ENCODE measurements at regions not wholly inside any gene's neighbourhood (a gene's known extent, or its start where the extent isn't known, plus 50 kb on each side); places are given as distances from the start of the nearest gene placed in this dataset.
"Not testable (repeated sequence)": the region's sequence is repeated elsewhere in the genome, so short reads cannot be mapped to it uniquely, and the experiment has no call there.

DNA sequence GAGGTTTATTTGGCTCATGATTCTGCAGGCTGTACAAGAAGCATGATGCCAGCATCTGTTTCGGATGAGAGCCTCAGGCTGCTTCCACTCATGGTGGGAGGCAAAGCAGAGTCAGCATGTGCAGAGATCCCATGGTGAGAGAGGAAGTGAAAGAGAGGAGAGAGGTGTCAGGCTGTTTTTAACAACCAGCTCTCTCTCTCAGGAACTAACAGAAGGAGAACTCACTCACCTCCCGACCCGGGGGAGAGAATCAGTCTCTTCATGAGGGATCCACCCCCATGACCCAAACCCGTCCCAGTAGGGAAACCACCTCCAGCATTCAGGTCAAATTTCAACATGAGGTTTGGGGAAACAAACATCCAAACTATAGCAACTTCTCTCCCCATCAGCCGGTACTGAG lies 187.7 kb downstream of the ENC1 start:
- Mint-ChIP-seq H3K27ac (no peak overlapping the region), H3K9me3 (ENCODE audit: low read depth) (no peaks in the 10 kb centered on the region), H3K36me3 (no peaks in the 10 kb centered on the region), H3K4me3 (no peak overlapping the region), H3K27me3 (peaks cover 10% of the 10 kb centered on the region), H3K4me1 (no peaks in the 10 kb centered on the region)
- ATAC-seq (no peak), DNase-seq (no peak)
- CTCF ChIA-PET: no interaction called here

- peaks cover 4% of the 10 kb centered on the region for H3K27me3 Mint-ChIP-seq
- no peaks in the 10 kb centered on the region for H3K4me1 Mint-ChIP-seq
- H3K4me3 Mint-ChIP-seq: no peak overlapping the region
- no peak for DNase-seq
- no peak overlapping the region for H3K27ac Mint-ChIP-seq
- CTCF ChIA-PET: no interaction called here
- H3K9me3 Mint-ChIP-seq (ENCODE audit: low read depth): no peaks in the 10 kb centered on the region
- no peaks in the 10 kb centered on the region for H3K36me3 Mint-ChIP-seq
- no peak for ATAC-seq
Observed at GRCh38 chr5:74450095-74450494, 190.4 kb downstream of the ENC1 start.

GRCh38 chr5:74446725-74447241 lies 193.7 kb downstream of the ENC1 start:
- ATAC-seq (no peak), DNase-seq (no peak)
- H3K27ac Mint-ChIP-seq: no peak overlapping the region
- H3K36me3 Mint-ChIP-seq: no peaks in the 10 kb centered on the region
- H3K4me1 Mint-ChIP-seq: no peaks in the 10 kb centered on the region
- H3K27me3 Mint-ChIP-seq: no peaks in the 10 kb centered on the region
- no peak overlapping the region for H3K4me3 Mint-ChIP-seq
- CTCF ChIA-PET: interaction anchor here (1.4 kb wide), 1 partner anchor 655 kb away, joined by 3 read pairs; no protein-coding TSS in a partner anchor
- H3K9me3 Mint-ChIP-seq (ENCODE audit: low read depth): no peaks in the 10 kb centered on the region

DNA sequence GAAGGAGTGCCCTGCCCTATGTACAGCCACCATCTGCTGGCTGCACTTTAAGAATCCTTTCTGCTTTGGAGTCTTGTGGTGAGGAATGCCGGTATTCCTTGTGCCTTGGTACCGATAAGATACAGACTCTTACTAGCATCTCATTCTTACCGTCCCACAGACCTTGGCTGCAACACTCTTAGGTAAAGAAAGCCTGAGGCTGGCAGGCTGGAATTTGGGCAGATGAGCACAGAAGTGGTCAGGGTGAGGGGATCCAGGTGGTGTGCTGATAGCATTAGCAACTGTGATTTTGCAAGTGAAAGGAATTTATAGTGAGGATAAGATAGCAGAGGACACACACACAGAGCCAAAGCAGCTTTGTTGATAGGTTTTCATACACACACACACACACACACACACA lies 198.1 kb downstream of the ENC1 start:
- no peak overlapping the region for H3K27ac Mint-ChIP-seq
- no peak for ATAC-seq
- no peak for DNase-seq
- H3K36me3 Mint-ChIP-seq: no peaks in the 10 kb centered on the region
- no peaks in the 10 kb centered on the region for H3K9me3 Mint-ChIP-seq (ENCODE audit: low read depth)
- no peaks in the 10 kb centered on the region for H3K27me3 Mint-ChIP-seq
- H3K4me1 Mint-ChIP-seq: no peaks in the 10 kb centered on the region
- no peak overlapping the region for H3K4me3 Mint-ChIP-seq
- CTCF ChIA-PET: no interaction called here

DNA sequence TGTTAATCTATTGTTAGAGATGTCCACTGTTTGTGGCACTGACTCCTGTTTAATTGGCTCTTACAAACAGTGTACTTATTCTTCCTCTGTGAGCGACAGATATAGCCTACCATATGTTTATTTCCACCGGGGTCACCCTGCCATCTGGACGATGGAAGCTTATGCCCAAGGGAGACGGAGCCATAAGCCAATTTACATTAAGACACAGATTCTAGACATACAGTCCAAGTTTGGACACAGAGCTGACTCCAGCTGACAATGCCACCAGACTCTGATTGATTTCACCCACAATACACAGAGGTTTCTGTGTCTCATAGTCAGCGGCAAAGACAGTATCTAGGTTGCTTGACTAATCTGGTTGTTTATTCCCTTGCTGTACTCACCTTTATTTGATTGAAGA lies 198.9 kb downstream of the ENC1 start:
- CTCF ChIA-PET: no interaction called here
- Mint-ChIP-seq H3K36me3 (no peaks in the 10 kb centered on the region), H3K27me3 (no peaks in the 10 kb centered on the region), H3K27ac (no peak overlapping the region), H3K4me3 (no peak overlapping the region), H3K4me1 (no peaks in the 10 kb centered on the region), H3K9me3 (ENCODE audit: low read depth) (no peaks in the 10 kb centered on the region)
- DNase-seq: no peak
- ATAC-seq: no peak

- no peak for DNase-seq
Observed at GRCh38 chr5:74440341-74440740, 200.2 kb downstream of the ENC1 start.

DNA sequence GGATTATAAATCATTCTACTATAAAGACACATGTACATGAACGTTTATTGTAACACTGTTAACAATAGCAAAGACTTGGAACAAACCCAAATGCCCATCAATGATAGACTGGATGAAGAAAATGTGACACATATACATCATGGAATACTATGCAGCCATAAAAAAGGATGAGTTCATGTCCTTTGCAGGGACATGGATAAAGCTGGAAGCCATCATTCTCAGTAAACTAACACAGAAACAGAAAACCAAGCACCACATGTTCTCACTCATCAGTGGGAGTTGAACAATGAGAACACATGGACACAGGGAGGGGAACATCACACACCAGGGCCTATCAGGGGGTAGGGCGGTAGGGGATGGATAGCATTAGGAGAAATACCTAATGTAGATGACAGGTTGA lies 202.7 kb downstream of the ENC1 start:
- H3K9me3 Mint-ChIP-seq (ENCODE audit: low read depth); H3K4me3 Mint-ChIP-seq; ATAC-seq; H3K36me3 Mint-ChIP-seq; CTCF ChIA-PET; H3K4me1 Mint-ChIP-seq; H3K27ac Mint-ChIP-seq; DNase-seq: not testable (repeated sequence)
- H3K27me3 Mint-ChIP-seq: peaks cover 13% of the 10 kb centered on the region

More at GRCh38 chr5:74440341-74440740, 200.2 kb downstream of the ENC1 start:
- Mint-ChIP-seq H3K4me3 (no peak overlapping the region), H3K9me3 (ENCODE audit: low read depth) (no peaks in the 10 kb centered on the region), H3K27ac (no peak overlapping the region), H3K4me1 (no peaks in the 10 kb centered on the region), H3K36me3 (no peaks in the 10 kb centered on the region), H3K27me3 (peaks cover 6% of the 10 kb centered on the region)
- ATAC-seq: no peak
- CTCF ChIA-PET: no interaction called here

- DNase-seq (no peak), ATAC-seq (no peak)
- no peak overlapping the region for H3K4me3 Mint-ChIP-seq
- H3K36me3 Mint-ChIP-seq: peaks cover 1% of the 10 kb centered on the region
- no peak overlapping the region for H3K27ac Mint-ChIP-seq
- peaks cover 3% of the 10 kb centered on the region for H3K9me3 Mint-ChIP-seq (ENCODE audit: low read depth)
- no peaks in the 10 kb centered on the region for H3K4me1 Mint-ChIP-seq
- CTCF ChIA-PET: no interaction called here
- peaks cover 19% of the 10 kb centered on the region for H3K27me3 Mint-ChIP-seq
Observed at GRCh38 chr5:74433896-74434829, 206.4 kb downstream of the ENC1 start.

DNA sequence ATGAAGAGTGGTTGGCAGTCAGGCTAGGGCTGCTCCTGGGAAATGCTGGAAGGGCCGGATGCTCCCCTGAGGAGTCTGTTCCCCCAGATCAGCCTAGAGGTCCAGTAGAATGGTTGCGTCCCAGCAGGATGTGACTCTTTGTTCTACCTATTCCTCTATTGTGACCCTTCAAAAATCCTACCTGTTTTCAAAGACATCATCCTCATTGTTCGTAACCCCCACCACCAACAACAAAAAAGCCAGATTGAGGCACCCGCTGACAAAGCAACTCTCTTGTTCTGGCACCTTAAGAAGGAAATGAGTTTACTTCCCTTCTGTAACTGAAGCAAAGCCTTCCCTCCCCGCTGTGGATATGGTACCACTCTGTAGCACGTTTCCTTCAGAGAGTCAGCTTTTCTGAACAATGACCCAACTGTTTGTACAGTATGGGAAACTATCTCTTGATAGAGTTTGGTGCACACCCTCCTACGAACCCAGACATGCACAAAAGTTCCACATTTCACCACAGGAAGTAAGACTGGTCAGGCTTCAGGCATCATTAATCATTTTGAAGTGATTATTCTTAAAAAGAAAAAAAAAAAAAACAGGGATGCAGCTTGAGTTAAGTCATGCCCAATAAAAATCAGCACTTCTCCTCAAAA lies 207.2 kb downstream of the ENC1 start:
- peaks cover 19% of the 10 kb centered on the region for H3K27me3 Mint-ChIP-seq
- H3K4me1 Mint-ChIP-seq: no peaks in the 10 kb centered on the region
- DNase-seq: no peak
- CTCF ChIA-PET: no interaction called here
- no peak overlapping the region for H3K27ac Mint-ChIP-seq
- peaks cover 1% of the 10 kb centered on the region for H3K36me3 Mint-ChIP-seq
- no peak overlapping the region for H3K4me3 Mint-ChIP-seq
- H3K9me3 Mint-ChIP-seq (ENCODE audit: low read depth): peaks cover 3% of the 10 kb centered on the region
- no peak for ATAC-seq

GRCh38 chr5:74432721-74433120 lies 207.8 kb downstream of the ENC1 start:
- CTCF ChIA-PET: no interaction called here
- no peak for ATAC-seq
- no peak overlapping the region for H3K27ac Mint-ChIP-seq
- peaks cover 19% of the 10 kb centered on the region for H3K27me3 Mint-ChIP-seq
- peaks cover 3% of the 10 kb centered on the region for H3K9me3 Mint-ChIP-seq (ENCODE audit: low read depth)
- no peak overlapping the region for H3K4me3 Mint-ChIP-seq
- peaks cover 1% of the 10 kb centered on the region for H3K36me3 Mint-ChIP-seq
- no peak for DNase-seq
- H3K4me1 Mint-ChIP-seq: no peaks in the 10 kb centered on the region

DNA sequence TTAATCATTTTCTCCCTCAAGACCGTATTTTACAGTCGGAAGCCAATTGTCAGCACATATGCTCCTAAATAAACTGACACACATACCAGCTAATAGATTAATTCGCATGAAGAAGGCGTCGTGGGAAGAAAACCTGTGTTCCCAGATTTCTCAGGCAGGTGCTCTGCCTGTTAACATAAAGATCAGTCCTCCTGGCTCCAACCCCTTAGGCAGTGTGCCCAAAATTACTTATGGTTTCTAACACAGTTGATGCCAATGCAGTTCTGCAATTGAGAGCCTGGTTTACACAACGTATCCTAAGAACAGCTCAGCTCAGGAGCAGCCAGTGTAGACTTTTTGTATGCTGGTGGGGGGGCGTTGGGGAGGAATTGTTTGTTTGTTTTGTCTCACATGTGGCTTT lies 208.3 kb downstream of the ENC1 start:
- CTCF ChIA-PET: no interaction called here
- H3K36me3 Mint-ChIP-seq: peaks cover 1% of the 10 kb centered on the region
- no peak for ATAC-seq
- no peaks in the 10 kb centered on the region for H3K4me1 Mint-ChIP-seq
- H3K9me3 Mint-ChIP-seq (ENCODE audit: low read depth): peaks cover 3% of the 10 kb centered on the region
- no peak overlapping the region for H3K27ac Mint-ChIP-seq
- DNase-seq: no peak
- peaks cover 19% of the 10 kb centered on the region for H3K27me3 Mint-ChIP-seq
- no peak overlapping the region for H3K4me3 Mint-ChIP-seq

DNA sequence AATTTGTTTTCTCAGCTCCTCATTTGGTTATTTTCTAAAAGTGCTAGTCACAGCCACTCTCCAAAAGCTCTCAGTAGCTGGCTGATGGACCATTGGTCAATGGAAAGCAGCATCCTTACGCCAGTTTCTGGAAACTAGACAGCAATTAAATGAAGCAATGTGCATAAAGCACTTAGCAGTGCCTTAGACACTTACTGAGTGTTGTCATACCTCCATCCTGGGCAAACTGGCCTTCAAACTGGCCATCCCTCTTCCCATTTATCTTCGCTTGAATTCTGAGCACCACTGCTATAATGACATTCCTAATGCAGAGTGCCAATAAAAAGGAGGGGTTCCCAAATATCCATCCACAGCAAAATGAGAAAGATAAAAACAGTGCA lies 209.2 kb downstream of the ENC1 start:
- DNase-seq (no peak), ATAC-seq (no peak)
- H3K4me1 Mint-ChIP-seq: no peaks in the 10 kb centered on the region
- CTCF ChIA-PET: no interaction called here
- H3K4me3 Mint-ChIP-seq: no peak overlapping the region
- peaks cover 1% of the 10 kb centered on the region for H3K36me3 Mint-ChIP-seq
- no peak overlapping the region for H3K27ac Mint-ChIP-seq
- peaks cover 3% of the 10 kb centered on the region for H3K9me3 Mint-ChIP-seq (ENCODE audit: low read depth)
- peaks cover 19% of the 10 kb centered on the region for H3K27me3 Mint-ChIP-seq

DNA sequence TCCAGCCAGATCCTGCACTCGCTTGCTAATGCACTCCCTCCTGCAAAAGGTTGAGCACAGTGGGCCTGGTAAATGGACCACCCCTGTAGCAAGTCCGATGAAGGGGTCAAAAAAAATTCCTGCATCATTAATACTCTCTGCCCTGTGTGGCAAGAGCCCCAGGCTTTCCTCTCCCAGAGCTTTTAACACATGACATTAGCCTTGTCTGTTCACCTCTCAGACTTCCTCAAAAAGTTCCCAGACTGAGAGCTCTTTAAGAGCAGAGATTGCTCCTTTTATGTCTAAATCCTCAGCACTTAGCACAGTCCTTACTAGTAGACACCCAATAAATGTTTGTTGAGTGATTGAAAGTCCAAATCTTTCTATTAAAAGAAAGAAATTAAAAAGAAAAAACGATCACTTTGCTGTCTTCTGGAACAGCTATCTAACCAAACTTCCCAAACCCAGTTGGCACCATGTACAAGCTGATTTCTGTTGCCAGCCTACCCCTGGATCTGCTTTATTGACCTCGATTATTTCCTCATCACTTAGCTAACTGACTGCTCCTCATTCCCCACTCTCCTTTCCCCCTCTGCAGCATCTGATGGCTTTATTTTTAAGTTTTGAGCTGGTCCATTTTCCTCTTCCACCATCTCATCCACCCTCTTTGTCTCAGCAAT lies 209.8 kb downstream of the ENC1 start:
- H3K4me1 Mint-ChIP-seq: no peaks in the 10 kb centered on the region
- no peak for ATAC-seq
- H3K9me3 Mint-ChIP-seq (ENCODE audit: low read depth): peaks cover 3% of the 10 kb centered on the region
- DNase-seq: no peak
- peaks cover 18% of the 10 kb centered on the region for H3K27me3 Mint-ChIP-seq
- peaks cover 1% of the 10 kb centered on the region for H3K36me3 Mint-ChIP-seq
- no peak overlapping the region for H3K27ac Mint-ChIP-seq
- H3K4me3 Mint-ChIP-seq: no peak overlapping the region
- CTCF ChIA-PET: no interaction called here

- Mint-ChIP-seq H3K4me3 (no peak overlapping the region), H3K27me3 (peaks cover 12% of the 10 kb centered on the region), H3K36me3 (no peaks in the 10 kb centered on the region), H3K4me1 (no peaks in the 10 kb centered on the region), H3K27ac (no peak overlapping the region), H3K9me3 (ENCODE audit: low read depth) (no peaks in the 10 kb centered on the region)
- DNase-seq (no peak), ATAC-seq (no peak)
- CTCF ChIA-PET: no interaction called here
Observed at GRCh38 chr5:74429495-74429894, 211.0 kb downstream of the ENC1 start.

Data from activated CD8-positive, alpha-beta memory T cell treated with anti-CD3 and anti-CD28 coated beads, Interleukin-2, amount 10 ng/mL, durations not matched to agents 7 days and 5 days (primary cell).